Astrocyte of the cerebellum (primary cell): ENCODE measurements at regions not wholly inside any gene's neighbourhood (a gene's known extent, or its start where the extent isn't known, plus 50 kb on each side); places are given as distances from the start of the nearest gene placed in this dataset.

ENCODE experiments used
- DNase-seq: peaks from one replicate; pipeline ENCODE4 v3.0.0-alpha.2; 2011; ENCODE audit warnings: low read depth
- H3K4me3 ChIP-seq: 2 replicates; pipeline ENCODE4 v1.5.1; 2011; ENCODE audit warnings: mild to moderate bottlenecking, low read depth, low read length, moderate library complexity
- in situ Hi-C: cut with HindIII; loops from 2 replicates; pipeline ENCODE4 v1.10.0; 2017; ENCODE audit warnings: low sequenced_read_pairs
- TF ChIP-seq, protein P1 (sequence below): IDR thresholded peaks from 2 replicates; pipeline ENCODE4 v1.5.1; 2012; ENCODE audit warnings: low read length, low read depth, moderate library complexity, mild to moderate bottlenecking; ENCODE audit errors: missing control alignments

- TF ChIP-seq, protein P1, sequence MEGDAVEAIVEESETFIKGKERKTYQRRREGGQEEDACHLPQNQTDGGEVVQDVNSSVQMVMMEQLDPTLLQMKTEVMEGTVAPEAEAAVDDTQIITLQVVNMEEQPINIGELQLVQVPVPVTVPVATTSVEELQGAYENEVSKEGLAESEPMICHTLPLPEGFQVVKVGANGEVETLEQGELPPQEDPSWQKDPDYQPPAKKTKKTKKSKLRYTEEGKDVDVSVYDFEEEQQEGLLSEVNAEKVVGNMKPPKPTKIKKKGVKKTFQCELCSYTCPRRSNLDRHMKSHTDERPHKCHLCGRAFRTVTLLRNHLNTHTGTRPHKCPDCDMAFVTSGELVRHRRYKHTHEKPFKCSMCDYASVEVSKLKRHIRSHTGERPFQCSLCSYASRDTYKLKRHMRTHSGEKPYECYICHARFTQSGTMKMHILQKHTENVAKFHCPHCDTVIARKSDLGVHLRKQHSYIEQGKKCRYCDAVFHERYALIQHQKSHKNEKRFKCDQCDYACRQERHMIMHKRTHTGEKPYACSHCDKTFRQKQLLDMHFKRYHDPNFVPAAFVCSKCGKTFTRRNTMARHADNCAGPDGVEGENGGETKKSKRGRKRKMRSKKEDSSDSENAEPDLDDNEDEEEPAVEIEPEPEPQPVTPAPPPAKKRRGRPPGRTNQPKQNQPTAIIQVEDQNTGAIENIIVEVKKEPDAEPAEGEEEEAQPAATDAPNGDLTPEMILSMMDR = no peak
- in situ Hi-C loops = no loop called here
These were observed 182.8 kb upstream of the ADARB2 start for GRCh38 chr10:1920127-1920526.

DNA sequence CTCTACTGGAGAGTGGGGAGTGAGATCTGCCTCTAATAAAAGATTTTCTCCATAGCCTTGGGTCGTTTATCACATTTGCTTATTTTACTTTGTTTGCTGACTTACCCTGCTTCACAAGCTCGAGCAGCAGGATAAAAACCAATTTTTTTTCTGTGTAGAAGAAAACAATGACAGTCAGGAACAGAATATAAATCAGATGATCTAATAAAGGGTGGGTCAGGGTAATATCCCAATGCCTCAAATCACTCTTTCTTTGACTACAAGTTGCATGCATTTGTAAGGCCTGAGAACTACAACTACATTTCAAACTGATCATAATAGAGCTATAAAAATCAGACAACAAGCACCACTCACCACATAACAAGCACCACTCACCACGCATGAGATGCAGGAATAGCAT is 174.4 kb upstream of the ADARB2 start:
- H3K4me3 ChIP-seq = no peak overlapping the region
- in situ Hi-C loops = no loop called here
- TF ChIP-seq, protein P1 = no peak
- no peak for DNase-seq

More at GRCh38 chr10:1920127-1920526, 182.8 kb upstream of the ADARB2 start:
- no peak for DNase-seq
- no peak overlapping the region for H3K4me3 ChIP-seq

GRCh38 chr10:1903982-1904381 is 166.7 kb upstream of the ADARB2 start:
- no peak for DNase-seq
- in situ Hi-C loops = no loop called here
- no peak overlapping the region for H3K4me3 ChIP-seq
- TF ChIP-seq, protein P1 = no peak

DNA sequence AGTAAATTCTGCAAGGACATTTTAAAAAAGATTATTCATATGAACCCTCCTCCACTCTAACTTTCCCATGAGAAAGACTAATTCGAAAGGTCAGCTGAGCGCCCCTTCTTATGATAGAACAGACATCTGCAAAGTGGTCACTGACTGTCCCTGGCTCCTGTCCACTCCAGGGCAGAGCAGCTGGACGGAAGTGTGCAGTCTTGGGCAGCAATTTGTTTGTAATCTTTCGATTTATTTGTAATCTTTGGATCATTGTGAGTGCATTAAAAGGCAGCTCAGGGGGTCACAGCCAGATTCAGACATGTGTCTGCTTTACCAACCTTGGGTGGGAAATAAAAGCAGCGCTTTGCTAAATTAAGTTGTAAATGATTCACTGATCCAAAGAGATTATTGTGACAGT is 158.8 kb upstream of the ADARB2 start:
- in situ Hi-C loops = no loop called here
- no peak overlapping the region for H3K4me3 ChIP-seq
- no peak for DNase-seq
- TF ChIP-seq, protein P1 = no peak

DNA sequence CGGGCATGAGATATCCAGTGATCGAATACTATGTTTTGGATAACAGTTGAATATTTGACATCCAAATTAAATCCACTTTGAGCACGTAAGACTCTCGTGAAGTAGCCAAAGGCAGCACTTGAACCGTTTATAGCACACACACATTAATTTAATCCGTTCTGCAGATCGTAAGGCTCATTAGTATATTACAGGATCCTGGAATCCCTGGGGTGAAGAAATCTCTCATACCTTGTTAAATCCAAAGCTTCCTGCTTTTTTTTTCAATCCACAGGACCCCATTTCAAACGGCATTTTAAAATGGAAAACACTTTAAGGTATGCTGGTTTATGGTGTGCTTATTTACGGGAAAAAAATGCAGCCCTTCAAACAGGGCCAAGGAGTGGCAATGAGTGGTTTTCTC is 158.4 kb upstream of the ADARB2 start:
- in situ Hi-C loops = no loop called here
- no peak for DNase-seq
- H3K4me3 ChIP-seq = no peak overlapping the region
- TF ChIP-seq, protein P1 = no peak

GRCh38 chr10:1894912-1895311 is 157.6 kb upstream of the ADARB2 start:
- no peak overlapping the region for H3K4me3 ChIP-seq
- in situ Hi-C loops = no loop called here
- DNase-seq = no peak
- TF ChIP-seq, protein P1 = no peak

DNA sequence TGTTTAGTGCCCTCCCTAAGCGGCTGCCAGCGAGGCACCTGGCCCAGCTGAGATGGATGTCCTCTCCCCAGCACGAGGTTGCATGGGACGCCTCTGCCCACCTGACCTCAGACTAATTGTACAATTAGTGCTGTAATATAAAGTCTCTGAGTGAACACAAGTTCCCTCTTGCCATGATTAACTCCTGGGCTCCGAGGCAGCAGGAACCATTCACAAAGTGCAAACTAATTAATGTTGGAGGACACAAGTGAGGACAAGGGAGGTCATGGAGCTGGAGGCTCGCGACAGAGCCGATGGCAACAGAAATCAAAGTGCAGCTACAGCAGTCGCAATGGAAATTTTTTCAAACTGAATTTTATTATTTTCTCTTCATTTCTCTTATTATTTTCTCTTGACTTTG is 156.6 kb upstream of the ADARB2 start:
- H3K4me3 ChIP-seq = no peak overlapping the region
- TF ChIP-seq, protein P1 = no peak
- in situ Hi-C loops = no loop called here
- DNase-seq = no peak
